Osteoblast (primary cell): ENCODE measurements at regions not wholly inside any gene's neighbourhood (a gene's known extent, or its start where the extent isn't known, plus 50 kb on each side); places are given as distances from the start of the nearest gene placed in this dataset.

ENCODE experiments used
- DNase-seq: peaks from one replicate; pipeline ENCODE4 v3.0.0; 2011; ENCODE audit warnings: low spot score, mixed read lengths; ENCODE audit not compliant: insufficient read length; ENCODE audit errors: missing footprints
- H2AFZ ChIP-seq: 2 replicates; pipeline ENCODE4 v1.6.0; 2011; ENCODE audit warnings: mild to moderate bottlenecking, low read length
- H3K27ac ChIP-seq: 2 replicates; pipeline ENCODE4 v1.5.1; 2011; ENCODE audit warnings: mild to moderate bottlenecking, low read depth, low read length, moderate library complexity
- H3K27me3 ChIP-seq: 2 replicates; pipeline ENCODE4 v1.6.0; 2012; ENCODE audit warnings: mild to moderate bottlenecking, control low read depth, inconsistent platforms, low read length, moderate library complexity; ENCODE audit not compliant: insufficient read depth
- H3K36me3 ChIP-seq: 2 replicates; pipeline ENCODE4 v1.5.1; 2011; ENCODE audit warnings: mild to moderate bottlenecking, low read length, control low read depth, moderate library complexity; ENCODE audit not compliant: insufficient read depth
- H3K4me1 ChIP-seq: 2 replicates; pipeline ENCODE4 v1.5.1; 2011; ENCODE audit warnings: mild to moderate bottlenecking, low read length, control low read depth, moderate library complexity; ENCODE audit not compliant: insufficient read depth
- H3K4me2 ChIP-seq: 2 replicates; pipeline ENCODE4 v1.6.0; 2011; ENCODE audit warnings: mild to moderate bottlenecking, low read length; ENCODE audit not compliant: insufficient read depth
- H3K4me3 ChIP-seq: fragments of 200-600 bp; sonication (generic); 3 replicates; pipeline ENCODE4 v1.5.1; 2012; ENCODE audit warnings: mild to moderate bottlenecking, low read length, inconsistent platforms; ENCODE audit not compliant: insufficient read depth
- H3K79me2 ChIP-seq: 2 replicates; pipeline ENCODE4 v1.6.0; 2012; ENCODE audit warnings: mild to moderate bottlenecking, low read length, control low read depth, inconsistent platforms; ENCODE audit not compliant: insufficient read depth
- H3K9me3 ChIP-seq: 2 replicates; pipeline ENCODE4 v1.5.1; 2011; ENCODE audit warnings: low read depth, low read length, control low read depth
- H4K20me1 ChIP-seq: 2 replicates; pipeline ENCODE4 v1.6.0; 2012; ENCODE audit warnings: mild to moderate bottlenecking, low read length, control low read depth; ENCODE audit not compliant: insufficient read depth
- TF ChIP-seq, protein P1 (sequence below): IDR thresholded peaks from 2 replicates; pipeline ENCODE4 v1.5.1; 2011; ENCODE audit warnings: mild to moderate bottlenecking, low read depth, low read length, moderate library complexity; ENCODE audit errors: extremely low read depth

DNA sequence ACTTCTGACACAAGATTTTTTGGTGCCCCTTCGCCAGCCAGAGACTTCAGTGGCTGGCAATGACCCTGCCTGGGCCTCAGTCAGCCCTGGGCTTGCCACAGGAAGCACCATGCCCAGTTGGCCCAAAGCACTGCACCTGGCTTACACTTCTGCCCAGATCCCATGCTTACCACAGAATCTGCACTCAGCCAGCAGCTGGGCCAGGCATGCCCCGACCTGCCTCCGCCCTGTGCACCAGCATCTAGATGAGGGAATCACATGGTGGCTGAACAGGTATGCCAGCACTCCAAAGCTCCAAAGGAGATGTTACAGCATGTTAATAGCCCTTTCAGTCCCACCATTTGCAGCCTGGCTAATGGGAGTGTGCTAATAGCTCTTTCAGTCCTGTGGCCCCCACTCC lies 690.9 kb downstream of the SLITRK6 start:
- H3K27ac ChIP-seq = no peak overlapping the region
- no peaks in the 10 kb centered on the region for H4K20me1 ChIP-seq
- H3K79me2 ChIP-seq = no peaks in the 10 kb centered on the region
- H3K4me1 ChIP-seq = no peaks in the 10 kb centered on the region
- no peak for DNase-seq
- H3K9me3 ChIP-seq = no peaks in the 10 kb centered on the region
- H3K27me3 ChIP-seq = no peaks in the 10 kb centered on the region
- H2AFZ ChIP-seq = no peak overlapping the region
- no peak overlapping the region for H3K4me2 ChIP-seq
- H3K4me3 ChIP-seq = no peak overlapping the region
- H3K36me3 ChIP-seq = no peaks in the 10 kb centered on the region
- TF ChIP-seq, protein P1, sequence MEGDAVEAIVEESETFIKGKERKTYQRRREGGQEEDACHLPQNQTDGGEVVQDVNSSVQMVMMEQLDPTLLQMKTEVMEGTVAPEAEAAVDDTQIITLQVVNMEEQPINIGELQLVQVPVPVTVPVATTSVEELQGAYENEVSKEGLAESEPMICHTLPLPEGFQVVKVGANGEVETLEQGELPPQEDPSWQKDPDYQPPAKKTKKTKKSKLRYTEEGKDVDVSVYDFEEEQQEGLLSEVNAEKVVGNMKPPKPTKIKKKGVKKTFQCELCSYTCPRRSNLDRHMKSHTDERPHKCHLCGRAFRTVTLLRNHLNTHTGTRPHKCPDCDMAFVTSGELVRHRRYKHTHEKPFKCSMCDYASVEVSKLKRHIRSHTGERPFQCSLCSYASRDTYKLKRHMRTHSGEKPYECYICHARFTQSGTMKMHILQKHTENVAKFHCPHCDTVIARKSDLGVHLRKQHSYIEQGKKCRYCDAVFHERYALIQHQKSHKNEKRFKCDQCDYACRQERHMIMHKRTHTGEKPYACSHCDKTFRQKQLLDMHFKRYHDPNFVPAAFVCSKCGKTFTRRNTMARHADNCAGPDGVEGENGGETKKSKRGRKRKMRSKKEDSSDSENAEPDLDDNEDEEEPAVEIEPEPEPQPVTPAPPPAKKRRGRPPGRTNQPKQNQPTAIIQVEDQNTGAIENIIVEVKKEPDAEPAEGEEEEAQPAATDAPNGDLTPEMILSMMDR = no peak

DNA sequence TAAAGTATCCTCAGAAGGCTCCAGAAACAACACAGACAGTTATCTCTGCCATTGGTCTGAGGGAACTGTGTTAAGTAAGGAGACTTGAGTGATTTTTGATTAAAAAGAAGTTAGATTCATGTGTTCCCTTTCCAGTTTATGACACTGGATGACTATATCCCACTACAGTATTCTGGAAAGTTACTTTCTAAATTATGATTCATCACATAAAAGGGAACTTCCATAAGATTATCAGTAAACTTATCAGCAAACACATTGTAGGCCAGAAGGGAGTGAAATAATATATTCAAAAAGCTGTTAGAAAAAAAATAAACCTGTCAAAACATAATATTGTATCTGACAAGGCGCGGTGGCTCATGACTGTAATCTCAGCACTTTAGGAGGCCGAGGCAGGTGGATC lies 700.0 kb downstream of the SLITRK6 start:
- no peaks in the 10 kb centered on the region for H3K27me3 ChIP-seq
- H4K20me1 ChIP-seq = no peaks in the 10 kb centered on the region
- H3K4me3 ChIP-seq = no peak overlapping the region
- H2AFZ ChIP-seq = no peak overlapping the region
- no peaks in the 10 kb centered on the region for H3K4me1 ChIP-seq
- TF ChIP-seq, protein P1 = no peak
- no peak for DNase-seq
- H3K9me3 ChIP-seq = peaks cover 3% of the 10 kb centered on the region
- H3K4me2 ChIP-seq = no peak overlapping the region
- H3K36me3 ChIP-seq = no peaks in the 10 kb centered on the region
- no peak overlapping the region for H3K27ac ChIP-seq
- no peaks in the 10 kb centered on the region for H3K79me2 ChIP-seq

DNA sequence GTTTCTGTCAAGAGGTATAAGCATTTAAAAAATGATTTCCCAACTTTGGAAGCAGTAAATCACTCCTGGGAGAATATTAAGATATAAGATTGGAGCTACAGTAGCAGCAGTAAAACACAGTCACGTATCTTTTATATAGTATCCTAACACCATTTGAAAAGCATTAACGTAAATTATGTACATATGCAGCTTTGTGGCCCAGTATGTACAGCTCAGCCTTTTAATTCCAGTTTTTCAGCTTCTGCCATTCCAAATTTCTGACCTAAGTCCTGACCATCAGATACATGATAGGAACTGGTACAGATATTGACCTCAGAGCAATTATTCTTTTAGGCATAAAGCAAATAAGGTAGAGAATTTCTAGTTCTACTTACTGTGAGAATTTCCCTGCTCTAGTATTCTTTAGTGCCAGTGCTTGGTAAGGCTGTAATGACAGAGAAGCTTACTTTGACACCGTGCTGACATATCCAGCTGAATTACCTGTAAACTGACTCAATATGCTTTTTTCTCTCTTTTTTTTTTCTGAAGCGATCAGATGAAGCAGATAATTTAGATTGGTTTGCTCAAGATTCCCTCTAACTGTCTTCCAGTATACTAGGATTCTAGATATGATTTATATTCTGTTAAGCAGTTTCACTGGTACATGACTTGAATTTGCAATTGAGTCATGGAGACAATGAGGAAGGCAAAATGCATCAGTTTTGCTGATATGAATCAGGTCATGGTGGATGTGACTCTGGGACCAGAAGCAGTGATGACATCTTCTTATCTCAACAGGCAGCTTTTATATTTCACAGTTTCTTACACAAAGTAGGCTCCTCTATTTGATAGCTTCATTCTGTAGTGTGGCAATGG lies 703.6 kb downstream of the SLITRK6 start:
- DNase-seq = no peak
- no peaks in the 10 kb centered on the region for H3K36me3 ChIP-seq
- H3K9me3 ChIP-seq = peaks cover 3% of the 10 kb centered on the region

DNA sequence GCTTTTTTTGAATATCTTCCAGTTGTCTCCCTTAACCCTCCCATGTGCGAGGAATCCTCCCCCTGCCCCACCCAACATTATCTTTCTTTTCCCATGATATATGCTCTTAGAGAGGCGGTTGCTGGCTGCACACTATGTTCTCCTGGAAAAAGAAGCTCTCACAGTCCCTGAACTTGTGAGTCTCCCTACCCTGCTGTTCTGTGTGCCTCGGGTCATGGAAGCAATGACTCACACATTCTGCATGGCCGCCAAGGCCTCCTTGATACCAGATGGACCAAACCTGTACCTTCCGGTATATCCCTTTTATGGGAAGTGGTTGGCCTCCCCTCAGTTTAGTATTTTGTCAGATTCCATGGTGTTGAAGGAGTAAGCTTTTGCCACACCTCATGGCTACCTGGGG lies 705.4 kb downstream of the SLITRK6 start:
- no peaks in the 10 kb centered on the region for H3K79me2 ChIP-seq
- H4K20me1 ChIP-seq = no peaks in the 10 kb centered on the region
- H3K27me3 ChIP-seq = no peaks in the 10 kb centered on the region
- no peak overlapping the region for H2AFZ ChIP-seq
- no peak overlapping the region for H3K27ac ChIP-seq
- no peaks in the 10 kb centered on the region for H3K4me1 ChIP-seq
- no peak overlapping the region for H3K4me2 ChIP-seq
- no peak for DNase-seq
- TF ChIP-seq, protein P1 = no peak
- no peak overlapping the region for H3K4me3 ChIP-seq
- H3K9me3 ChIP-seq = peaks cover 3% of the 10 kb centered on the region
- H3K36me3 ChIP-seq = no peaks in the 10 kb centered on the region

More for the DNA sequence above, 703.6 kb downstream of the SLITRK6 start:
- no peaks in the 10 kb centered on the region for H4K20me1 ChIP-seq
- H3K79me2 ChIP-seq = no peaks in the 10 kb centered on the region
- no peak overlapping the region for H2AFZ ChIP-seq
- no peaks in the 10 kb centered on the region for H3K27me3 ChIP-seq
- no peaks in the 10 kb centered on the region for H3K4me1 ChIP-seq
- TF ChIP-seq, protein P1 = no peak
- no peak overlapping the region for H3K4me3 ChIP-seq
- no peak overlapping the region for H3K27ac ChIP-seq
- H3K4me2 ChIP-seq = no peak overlapping the region
